GM12892 (cell line): ENCODE measurements at regions not wholly inside any gene's neighbourhood (a gene's known extent, or its start where the extent isn't known, plus 50 kb on each side); places are given as distances from the start of the nearest gene placed in this dataset.

Experiments used
- POLR2A ChIP-seq: IDR thresholded peaks from 2 replicates; pipeline ENCODE4 v1.6.1; 2011; ENCODE audit warnings: low read depth, low read length, control low read depth
- POLR2AphosphoS5 ChIP-seq: IDR thresholded peaks from 2 replicates; pipeline ENCODE4 v1.6.1; 2011; ENCODE audit warnings: low read depth, low read length, control low read depth
- TAF1 ChIP-seq: IDR thresholded peaks from 2 replicates; pipeline ENCODE4 v1.6.1; 2011; ENCODE audit warnings: low read depth, mild to moderate bottlenecking, control low read depth, low read length, borderline replicate concordance

- TF ChIP-seq POLR2A (no peak), TAF1 (no peak), POLR2AphosphoS5 (no peak)
Observed at GRCh38 chr1:101290922-101291561, 54.2 kb downstream of the S1PR1 start.
